Choroid plexus epithelial cell (primary cell): ENCODE measurements at regions not wholly inside any gene's neighbourhood (a gene's known extent, or its start where the extent isn't known, plus 50 kb on each side); places are given as distances from the start of the nearest gene placed in this dataset.

ENCODE experiments used
- DNase-seq: peaks from one replicate; pipeline ENCODE4 v3.0.0-alpha.2; 2010; ENCODE audit warnings: low read depth
- H3K4me3 ChIP-seq: 2 replicates; pipeline ENCODE4 v1.5.1; 2011; ENCODE audit warnings: low read depth, mild to moderate bottlenecking, control low read depth, low read length, moderate library complexity
- CTCF ChIP-seq: conservative IDR thresholded peaks from 2 replicates; pipeline ENCODE4 v1.5.1; 2011; ENCODE audit warnings: low read depth, mild to moderate bottlenecking, control low read depth, inconsistent platforms, low read length, moderate library complexity

DNA sequence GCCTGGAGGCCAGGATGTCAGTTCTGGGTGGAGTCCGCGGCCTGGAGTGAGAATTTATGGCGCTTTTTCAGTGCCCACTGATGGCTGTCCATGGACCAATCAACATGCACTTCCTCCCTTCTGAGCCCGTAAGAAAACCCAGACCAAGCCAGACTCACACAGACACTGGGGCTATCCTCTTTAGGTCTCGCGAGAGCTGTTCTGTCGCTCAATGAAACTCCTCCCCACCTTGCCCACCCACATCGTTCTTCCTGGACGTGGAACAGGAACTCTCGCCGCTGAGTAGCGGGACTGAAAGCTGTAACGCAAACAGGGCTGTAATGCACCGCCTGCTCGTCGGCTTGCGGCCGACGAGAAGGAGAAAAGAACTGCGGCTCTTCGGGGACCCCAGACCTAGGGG, 833.0 kb upstream of the CADM2 start:
- H3K4me3 ChIP-seq = no peak overlapping the region
- DNase-seq = no peak
- no peak for TF ChIP-seq CTCF

GRCh38 chr3:84126160-84126559, 832.6 kb upstream of the CADM2 start:
- TF ChIP-seq CTCF = no peak
- no peak for DNase-seq
- no peak overlapping the region for H3K4me3 ChIP-seq

GRCh38 chr3:84128024-84128423, 830.8 kb upstream of the CADM2 start:
- H3K4me3 ChIP-seq = no peak overlapping the region
- TF ChIP-seq CTCF = no peak
- no peak for DNase-seq

DNA sequence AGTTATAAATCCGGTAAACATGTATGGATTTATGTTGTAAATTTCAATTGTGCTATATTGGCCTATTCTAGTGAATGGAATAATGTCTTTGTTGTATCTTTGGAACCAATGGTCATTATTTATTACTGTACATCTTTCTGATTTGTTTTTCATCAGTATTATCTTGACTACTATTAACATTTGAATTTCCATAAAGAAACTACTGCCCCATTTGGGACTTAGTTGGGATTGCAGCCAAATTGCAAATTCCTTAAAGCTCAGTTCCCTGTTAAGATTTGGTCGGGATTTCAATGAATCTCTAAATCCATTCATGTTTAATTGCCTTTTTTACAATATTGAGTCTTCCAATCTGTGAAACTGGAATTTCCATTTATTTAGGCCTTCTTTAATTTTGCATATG, 822.4 kb upstream of the CADM2 start:
- no peak for TF ChIP-seq CTCF
- peak; percentile 1 for DNase-seq
- no peak overlapping the region for H3K4me3 ChIP-seq

DNA sequence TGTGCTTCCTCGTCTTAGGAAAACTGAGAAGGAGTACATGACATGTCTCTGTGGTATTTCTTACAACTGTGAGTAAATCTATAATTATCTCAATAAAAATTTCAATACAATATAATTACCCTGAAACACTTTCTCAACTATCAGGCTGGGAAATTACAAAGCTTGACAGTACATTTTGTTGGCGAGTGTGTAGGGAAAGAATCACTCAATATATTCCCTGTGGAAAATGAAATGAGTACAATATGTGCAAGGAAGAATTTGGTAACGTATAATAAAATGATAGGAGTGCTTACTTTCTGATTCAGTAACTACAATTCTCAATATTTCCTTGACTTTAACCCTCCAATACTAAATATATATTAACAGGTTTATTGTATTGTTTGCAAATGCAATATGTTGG, 818.2 kb upstream of the CADM2 start:
- H3K4me3 ChIP-seq = no peak overlapping the region
- no peak for TF ChIP-seq CTCF
- DNase-seq = no peak

GRCh38 chr3:84141571-84141970, 817.2 kb upstream of the CADM2 start:
- no peak for DNase-seq
- no peak overlapping the region for H3K4me3 ChIP-seq
- no peak for TF ChIP-seq CTCF

DNA sequence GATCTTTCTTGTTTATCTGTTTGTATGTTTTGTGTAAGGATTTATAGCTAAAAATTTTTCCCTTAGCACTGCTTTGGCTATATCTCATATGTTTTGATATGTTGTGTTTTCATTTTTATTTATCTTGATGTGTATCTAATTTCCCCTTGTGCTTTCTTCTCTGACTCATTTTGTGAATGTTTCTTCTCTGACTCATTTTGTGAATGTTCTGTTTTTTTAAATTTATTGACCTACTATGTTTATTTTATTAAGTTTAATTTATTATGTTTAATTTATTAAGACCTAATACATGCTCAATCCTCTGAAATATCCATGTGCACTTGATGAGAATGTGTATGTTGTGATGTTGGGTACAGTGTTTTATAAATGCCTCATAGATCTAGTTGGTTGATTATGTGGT, 793.5 kb upstream of the CADM2 start:
- DNase-seq = peak; percentile 2
- no peak overlapping the region for H3K4me3 ChIP-seq
- no peak for TF ChIP-seq CTCF
